Smooth muscle cell (in vitro differentiated cells): ENCODE measurements at regions not wholly inside any gene's neighbourhood (a gene's known extent, or its start where the extent isn't known, plus 50 kb on each side); places are given as distances from the start of the nearest gene placed in this dataset.

Experiments used
- DNase-seq: peaks from one replicate; lab custom pipeline; 2025; ENCODE audit not compliant: unreplicated experiment; lab: John Stamatoyannopoulos, UW
- H2AFZ ChIP-seq: fragments of 200-600 bp; sonication (generic); 2 replicates; pipeline ENCODE4 v1.6.0; 2016; ENCODE audit warnings: antibody characterized with exemption, low read depth, mild to moderate bottlenecking
- H3F3A ChIP-seq: fragments of 200-600 bp; sonication (generic); 2 replicates; pipeline ENCODE4 v1.6.0; 2017; ENCODE audit warnings: antibody characterized with exemption, low read depth
- H3K27ac ChIP-seq: fragments of 200-600 bp; sonication (generic); 2 replicates; pipeline ENCODE4 v1.5.1; 2016; ENCODE audit warnings: low read depth, mild to moderate bottlenecking
- H3K27me3 ChIP-seq: fragments of 200-600 bp; sonication (generic); 2 replicates; pipeline ENCODE4 v1.6.1; 2016; ENCODE audit warnings: low read depth, mild to moderate bottlenecking
- H3K36me3 ChIP-seq: fragments of 200-600 bp; sonication (generic); 2 replicates; pipeline ENCODE4 v1.5.1; 2016; ENCODE audit warnings: low read depth
- H3K4me1 ChIP-seq: fragments of 200-600 bp; sonication (generic); 2 replicates; pipeline ENCODE4 v1.5.1; 2016; ENCODE audit warnings: low read depth
- H3K4me2 ChIP-seq: fragments of 200-600 bp; sonication (generic); 2 replicates; pipeline ENCODE4 v1.6.0; 2016; ENCODE audit warnings: mild to moderate bottlenecking
- H3K4me3 ChIP-seq: fragments of 200-600 bp; sonication (generic); 2 replicates; pipeline ENCODE4 v1.5.1; 2016; ENCODE audit warnings: mild to moderate bottlenecking
- H3K79me2 ChIP-seq: fragments of 200-600 bp; sonication (generic); 2 replicates; pipeline ENCODE4 v1.6.0; 2016; ENCODE audit warnings: low read depth, mild to moderate bottlenecking
- H3K9ac ChIP-seq: fragments of 200-600 bp; sonication (generic); 2 replicates; pipeline ENCODE4 v1.6.0; 2016; ENCODE audit warnings: low read depth
- H3K9me3 ChIP-seq: fragments of 200-600 bp; sonication (generic); replicated peaks from 2 replicates; pipeline ENCODE4 v1.5.1; 2016; ENCODE audit warnings: low read depth
- H4K20me1 ChIP-seq: fragments of 200-600 bp; sonication (generic); 2 replicates; pipeline ENCODE4 v1.6.0; 2016; ENCODE audit warnings: low read depth
- WGBS: methylation state at CpG from one replicate; pipeline ENCODE4 v1.1.7; 2016; ENCODE audit warnings: low lambda C conversion rate; 5-methylcytosine and 5-hydroxymethylcytosine counted together
- TF ChIP-seq, protein P1 (sequence below): fragments of 200-600 bp; sonication (generic); IDR thresholded peaks from 2 replicates; pipeline ENCODE4 v1.5.1; 2017; ENCODE audit warnings: borderline replicate concordance, mild to moderate bottlenecking, antibody characterized with exemption; ENCODE audit not compliant: insufficient read depth, poor library complexity, severe bottlenecking

DNA sequence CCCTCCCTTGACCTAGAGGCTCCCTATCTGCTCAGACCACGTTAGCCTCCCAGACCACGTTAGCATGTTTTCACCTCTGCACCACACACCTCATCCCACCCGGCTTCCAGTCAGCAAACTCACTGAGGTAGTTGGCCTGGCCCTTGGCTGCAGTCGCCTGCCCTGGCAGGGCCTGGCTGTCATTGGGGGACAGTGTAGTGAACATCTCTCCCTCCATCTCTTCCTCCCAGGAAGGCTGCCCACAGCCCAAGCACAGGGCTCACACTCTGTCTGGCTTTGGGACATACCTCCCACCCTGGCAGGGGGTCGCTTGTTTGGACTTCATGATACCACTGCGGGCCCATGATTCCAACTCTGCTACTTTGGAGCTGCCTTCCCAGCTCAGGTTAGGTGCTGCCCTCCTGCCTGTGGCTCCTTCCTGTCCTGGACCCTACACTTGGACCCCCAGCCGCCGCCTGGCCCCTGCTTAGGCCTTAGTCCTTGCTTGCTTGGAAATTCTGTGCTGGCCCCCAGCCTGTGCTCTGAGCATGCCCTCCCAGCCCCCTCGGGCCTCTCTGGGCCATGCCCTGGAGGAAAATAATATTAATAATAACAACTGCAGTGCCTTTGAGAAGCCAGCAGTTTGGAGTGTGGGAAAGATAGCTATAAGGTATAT, 167.7 kb downstream of the COPRS start:
- H3K27me3 ChIP-seq, result no peaks in the 10 kb centered on the region
- no peak overlapping the region for H3K4me3 ChIP-seq
- H3K27ac ChIP-seq, result no peak overlapping the region
- H3K36me3 ChIP-seq, result no peaks in the 10 kb centered on the region
- 94% methylated on average over 9 of the region's 9 CpGs for WGBS
- no peaks in the 10 kb centered on the region for H4K20me1 ChIP-seq
- no peaks in the 10 kb centered on the region for H3K9me3 ChIP-seq
- DNase-seq, result no peak
- no peaks in the 10 kb centered on the region for H3K79me2 ChIP-seq
- H3K4me1 ChIP-seq, result peaks cover 10% of the 10 kb centered on the region
- H3K9ac ChIP-seq, result no peak overlapping the region
- no peak overlapping the region for H2AFZ ChIP-seq
- TF ChIP-seq, protein P1, sequence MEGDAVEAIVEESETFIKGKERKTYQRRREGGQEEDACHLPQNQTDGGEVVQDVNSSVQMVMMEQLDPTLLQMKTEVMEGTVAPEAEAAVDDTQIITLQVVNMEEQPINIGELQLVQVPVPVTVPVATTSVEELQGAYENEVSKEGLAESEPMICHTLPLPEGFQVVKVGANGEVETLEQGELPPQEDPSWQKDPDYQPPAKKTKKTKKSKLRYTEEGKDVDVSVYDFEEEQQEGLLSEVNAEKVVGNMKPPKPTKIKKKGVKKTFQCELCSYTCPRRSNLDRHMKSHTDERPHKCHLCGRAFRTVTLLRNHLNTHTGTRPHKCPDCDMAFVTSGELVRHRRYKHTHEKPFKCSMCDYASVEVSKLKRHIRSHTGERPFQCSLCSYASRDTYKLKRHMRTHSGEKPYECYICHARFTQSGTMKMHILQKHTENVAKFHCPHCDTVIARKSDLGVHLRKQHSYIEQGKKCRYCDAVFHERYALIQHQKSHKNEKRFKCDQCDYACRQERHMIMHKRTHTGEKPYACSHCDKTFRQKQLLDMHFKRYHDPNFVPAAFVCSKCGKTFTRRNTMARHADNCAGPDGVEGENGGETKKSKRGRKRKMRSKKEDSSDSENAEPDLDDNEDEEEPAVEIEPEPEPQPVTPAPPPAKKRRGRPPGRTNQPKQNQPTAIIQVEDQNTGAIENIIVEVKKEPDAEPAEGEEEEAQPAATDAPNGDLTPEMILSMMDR, result no peak
- no peak overlapping the region for H3K4me2 ChIP-seq
- peaks cover 14% of the 10 kb centered on the region for H3F3A ChIP-seq

DNA sequence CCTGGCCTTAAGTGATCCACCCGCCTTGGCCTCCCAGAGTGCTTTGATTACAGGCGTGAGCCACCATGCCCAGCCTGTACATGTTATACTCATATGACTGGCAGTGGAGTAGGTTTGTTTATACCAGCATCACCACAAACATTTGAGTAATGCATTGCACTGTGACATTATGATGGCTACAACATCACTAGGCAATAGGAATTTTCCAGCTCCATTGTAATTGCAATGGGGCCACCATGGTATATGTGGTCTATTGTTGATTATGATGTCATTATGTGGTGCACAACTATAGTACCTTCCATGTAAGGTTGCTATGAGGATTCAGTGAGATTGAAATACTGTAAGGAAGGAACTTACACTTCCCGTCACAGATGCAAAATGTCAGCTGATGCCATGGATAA, 168.9 kb downstream of the COPRS start:
- Histone ChIP-seq H3K4me1 (no peaks in the 10 kb centered on the region), H3K9ac (no peak overlapping the region), H3K9me3 (no peaks in the 10 kb centered on the region), H3K4me2 (no peak overlapping the region), H4K20me1 (no peaks in the 10 kb centered on the region), H3K36me3 (no peaks in the 10 kb centered on the region), H3K27me3 (no peaks in the 10 kb centered on the region), H3K79me2 (no peaks in the 10 kb centered on the region), H3K27ac (no peak overlapping the region), H3F3A (peaks cover 5% of the 10 kb centered on the region), H2AFZ (no peak overlapping the region), H3K4me3 (no peak overlapping the region)
- TF ChIP-seq, protein P1, result no peak
- DNase-seq, result no peak
- 69% methylated on average over 3 of the region's 3 CpGs for WGBS

DNA sequence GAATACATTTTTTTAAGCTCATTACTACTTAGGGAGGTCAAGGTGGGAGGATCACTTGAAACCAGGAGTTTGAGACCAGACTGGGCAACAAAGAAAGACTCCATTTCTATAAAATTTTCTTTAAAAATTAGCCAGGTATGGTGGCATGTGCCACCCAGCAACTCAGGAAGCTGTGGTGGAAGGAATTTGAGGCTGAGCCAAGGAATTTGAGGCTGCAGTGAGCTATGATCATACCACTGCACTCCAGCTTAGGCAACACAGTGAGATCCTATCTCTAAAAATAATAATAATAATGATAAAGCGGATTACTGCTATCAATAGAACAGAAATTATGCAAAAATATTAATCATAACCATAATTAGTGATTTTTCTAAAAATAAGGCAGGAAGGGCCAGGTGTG, 170.3 kb downstream of the COPRS start:
- H3F3A ChIP-seq, result no peaks in the 10 kb centered on the region
- TF ChIP-seq, protein P1, result no peak
- H3K36me3 ChIP-seq, result no peaks in the 10 kb centered on the region
- H3K4me3 ChIP-seq, result no peak overlapping the region
- no peaks in the 10 kb centered on the region for H3K79me2 ChIP-seq
- no peak overlapping the region for H3K27ac ChIP-seq
- no peak overlapping the region for H3K4me2 ChIP-seq
- 96% methylated on average over 1 of the region's 1 CpG for WGBS
- H3K9ac ChIP-seq, result no peak overlapping the region
- no peaks in the 10 kb centered on the region for H3K9me3 ChIP-seq
- H2AFZ ChIP-seq, result no peak overlapping the region
- no peaks in the 10 kb centered on the region for H3K27me3 ChIP-seq
- no peak for DNase-seq
- no peaks in the 10 kb centered on the region for H4K20me1 ChIP-seq
- H3K4me1 ChIP-seq, result no peaks in the 10 kb centered on the region

DNA sequence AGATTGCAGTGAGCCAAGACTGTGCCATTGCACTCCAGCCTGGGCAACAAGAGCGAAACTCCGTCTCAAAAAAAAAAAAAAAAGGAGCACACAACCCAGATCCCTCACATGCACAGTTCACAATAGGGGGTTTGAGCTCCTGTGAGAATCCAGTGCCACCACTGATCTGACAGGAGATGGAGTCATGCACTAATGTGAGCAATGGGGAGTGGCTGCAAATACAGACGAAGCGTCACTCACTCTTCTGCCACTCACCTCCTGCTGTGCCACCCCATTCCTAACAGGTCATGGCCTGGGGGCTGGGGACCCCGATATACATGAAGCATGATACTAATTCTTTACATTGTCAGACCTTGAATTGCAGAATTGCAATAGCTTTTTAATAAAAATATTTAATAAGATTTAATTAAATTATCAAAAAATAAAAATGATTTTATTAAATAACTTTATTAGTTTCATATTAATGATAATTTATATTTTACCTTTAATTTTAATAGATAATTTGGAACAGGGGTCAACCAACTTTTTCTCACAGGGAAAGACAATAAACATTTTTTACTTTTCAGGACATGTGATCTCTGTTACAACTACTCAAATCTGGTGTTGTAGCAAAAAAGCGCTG, 171.4 kb downstream of the COPRS start:
- no peak overlapping the region for H3K4me3 ChIP-seq
- no peaks in the 10 kb centered on the region for H3K36me3 ChIP-seq
- TF ChIP-seq, protein P1, result no peak
- no peaks in the 10 kb centered on the region for H3K9me3 ChIP-seq
- H3K9ac ChIP-seq, result no peak overlapping the region
- H3K27me3 ChIP-seq, result no peaks in the 10 kb centered on the region
- H2AFZ ChIP-seq, result no peak overlapping the region
- no peaks in the 10 kb centered on the region for H3K4me1 ChIP-seq
- no peak overlapping the region for H3K4me2 ChIP-seq
- no peaks in the 10 kb centered on the region for H3F3A ChIP-seq
- no peak for DNase-seq
- 82% methylated on average over 6 of the region's 6 CpGs for WGBS
- no peak overlapping the region for H3K27ac ChIP-seq
- no peaks in the 10 kb centered on the region for H3K79me2 ChIP-seq
- no peaks in the 10 kb centered on the region for H4K20me1 ChIP-seq
